GM18508 (cell line): ENCODE measurements at regions not wholly inside any gene's neighbourhood (a gene's known extent, or its start where the extent isn't known, plus 50 kb on each side); places are given as distances from the start of the nearest gene placed in this dataset.

Experiments
- ATAC-seq: cut with Tn5 transposase; IDR thresholded peaks from one replicate; pipeline ENCODE4 v1.9.1; 2021; ENCODE audit warnings: moderate number of reproducible peaks; ENCODE audit not compliant: insufficient read depth, unreplicated experiment

GRCh38 chr2:15761056-15761455 lies 169.4 kb downstream of the DDX1 start:
- ATAC-seq, result no peak

- ATAC-seq, result no peak
Measured at GRCh38 chr2:15761910-15762309, 170.2 kb downstream of the DDX1 start.

- no peak for ATAC-seq
Measured at GRCh38 chr2:15762449-15762848, 170.8 kb downstream of the DDX1 start.

- no peak for ATAC-seq
Measured at GRCh38 chr2:15763106-15763821, 171.6 kb downstream of the DDX1 start.

GRCh38 chr2:15763822-15764682 lies 172.4 kb downstream of the DDX1 start:
- ATAC-seq, result no peak

GRCh38 chr2:15764683-15765011 lies 173.0 kb downstream of the DDX1 start:
- no peak for ATAC-seq

GRCh38 chr2:15765211-15765610 lies 173.5 kb downstream of the DDX1 start:
- ATAC-seq, result no peak

- ATAC-seq, result no peak
Measured at GRCh38 chr2:15765686-15766302, 174.1 kb downstream of the DDX1 start.

GRCh38 chr2:15766303-15766861 lies 174.0 kb upstream of the MYCN start:
- no peak for ATAC-seq

GRCh38 chr2:15766911-15767597 lies 173.3 kb upstream of the MYCN start:
- ATAC-seq, result no peak

- ATAC-seq, result no peak
Measured at GRCh38 chr2:15767679-15768078, 172.7 kb upstream of the MYCN start.

- ATAC-seq, result no peak
Measured at GRCh38 chr2:15768142-15768541, 172.2 kb upstream of the MYCN start.

GRCh38 chr2:15768615-15769014 lies 171.7 kb upstream of the MYCN start:
- ATAC-seq, result no peak

- ATAC-seq, result no peak
Measured at GRCh38 chr2:15769235-15769634, 171.1 kb upstream of the MYCN start.

- no peak for ATAC-seq
Measured at GRCh38 chr2:15769676-15770547, 170.4 kb upstream of the MYCN start.

GRCh38 chr2:15770606-15771005 lies 169.7 kb upstream of the MYCN start:
- no peak for ATAC-seq

GRCh38 chr2:15771124-15771523 lies 169.2 kb upstream of the MYCN start:
- ATAC-seq, result no peak

GRCh38 chr2:15772086-15772595 lies 168.2 kb upstream of the MYCN start:
- ATAC-seq, result no peak

- no peak for ATAC-seq
Measured at GRCh38 chr2:15772681-15773080, 167.7 kb upstream of the MYCN start.
